Neural crest cell (in vitro differentiated cells): ENCODE measurements at regions not wholly inside any gene's neighbourhood (a gene's known extent, or its start where the extent isn't known, plus 50 kb on each side); places are given as distances from the start of the nearest gene placed in this dataset.

ENCODE experiments used
- DNase-seq: peaks from one replicate; pipeline ENCODE4 v3.0.0; 2021; ENCODE audit warnings: low read depth, mixed read lengths, low spot score
- H3K27ac Mint-ChIP-seq: one replicate; pipeline ENCODE4 v1.8.0; 2021; ENCODE audit warnings: mild to moderate bottlenecking, mixed read lengths; ENCODE audit not compliant: unreplicated experiment
- H3K27me3 Mint-ChIP-seq: 2 replicates; pipeline ENCODE4 v1.8.0; 2021; ENCODE audit warnings: low read depth, mild to moderate bottlenecking, mixed read lengths
- H3K36me3 Mint-ChIP-seq: 2 replicates; pipeline ENCODE4 v1.8.0; 2021; ENCODE audit warnings: low read depth, mild to moderate bottlenecking, mixed read lengths
- H3K4me1 Mint-ChIP-seq: 2 replicates; pipeline ENCODE4 v1.8.0; 2021; ENCODE audit warnings: mixed read lengths
- H3K4me3 Mint-ChIP-seq: one replicate; pipeline ENCODE4 v1.8.0; 2021; ENCODE audit warnings: mild to moderate bottlenecking, mixed read lengths
- H3K9me3 Mint-ChIP-seq: 2 replicates; pipeline ENCODE4 v1.8.0; 2021; ENCODE audit warnings: mixed read lengths
- TF ChIP-seq, protein P1 (sequence below): fragments of 200-600 bp; sonication (generic); conservative IDR thresholded peaks from 2 replicates; pipeline ENCODE4 v1.5.0; 2021; ENCODE audit warnings: antibody characterized with exemption, mild to moderate bottlenecking

DNA sequence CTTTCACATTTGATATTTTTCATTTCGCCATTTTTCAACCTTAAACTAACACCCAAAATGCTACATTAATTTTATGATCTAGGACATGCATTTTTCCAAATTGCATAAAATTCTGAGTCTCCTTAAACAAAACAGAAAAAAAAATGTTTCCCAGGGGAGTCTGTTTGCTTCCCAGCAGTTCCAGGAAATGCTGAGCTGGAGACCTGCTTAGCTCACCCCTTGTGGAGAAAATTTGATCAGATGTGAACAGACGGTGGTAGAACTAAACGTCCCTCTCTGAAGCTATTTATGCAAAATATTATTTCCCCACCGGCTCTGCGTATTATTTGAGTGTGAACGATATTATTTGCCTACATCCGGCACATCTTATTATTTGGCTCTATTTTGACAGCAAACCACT lies 74.9 kb upstream of the AGAP1 start:
- H3K27ac Mint-ChIP-seq, result no peak overlapping the region
- peaks cover 7% of the 10 kb centered on the region for H3K9me3 Mint-ChIP-seq
- DNase-seq, result no peak
- no peaks in the 10 kb centered on the region for H3K36me3 Mint-ChIP-seq
- peaks cover 18% of the 10 kb centered on the region for H3K4me1 Mint-ChIP-seq
- no peaks in the 10 kb centered on the region for H3K27me3 Mint-ChIP-seq
- no peak overlapping the region for H3K4me3 Mint-ChIP-seq
- TF ChIP-seq, protein P1, sequence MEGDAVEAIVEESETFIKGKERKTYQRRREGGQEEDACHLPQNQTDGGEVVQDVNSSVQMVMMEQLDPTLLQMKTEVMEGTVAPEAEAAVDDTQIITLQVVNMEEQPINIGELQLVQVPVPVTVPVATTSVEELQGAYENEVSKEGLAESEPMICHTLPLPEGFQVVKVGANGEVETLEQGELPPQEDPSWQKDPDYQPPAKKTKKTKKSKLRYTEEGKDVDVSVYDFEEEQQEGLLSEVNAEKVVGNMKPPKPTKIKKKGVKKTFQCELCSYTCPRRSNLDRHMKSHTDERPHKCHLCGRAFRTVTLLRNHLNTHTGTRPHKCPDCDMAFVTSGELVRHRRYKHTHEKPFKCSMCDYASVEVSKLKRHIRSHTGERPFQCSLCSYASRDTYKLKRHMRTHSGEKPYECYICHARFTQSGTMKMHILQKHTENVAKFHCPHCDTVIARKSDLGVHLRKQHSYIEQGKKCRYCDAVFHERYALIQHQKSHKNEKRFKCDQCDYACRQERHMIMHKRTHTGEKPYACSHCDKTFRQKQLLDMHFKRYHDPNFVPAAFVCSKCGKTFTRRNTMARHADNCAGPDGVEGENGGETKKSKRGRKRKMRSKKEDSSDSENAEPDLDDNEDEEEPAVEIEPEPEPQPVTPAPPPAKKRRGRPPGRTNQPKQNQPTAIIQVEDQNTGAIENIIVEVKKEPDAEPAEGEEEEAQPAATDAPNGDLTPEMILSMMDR, result no peak

GRCh38 chr2:235419996-235420395 lies 73.8 kb upstream of the AGAP1 start:
- H3K27ac Mint-ChIP-seq, result no peak overlapping the region
- no peak for DNase-seq

GRCh38 chr2:235421618-235422017 lies 72.2 kb upstream of the AGAP1 start:
- H3K27me3 Mint-ChIP-seq, result no peaks in the 10 kb centered on the region
- no peak overlapping the region for H3K4me3 Mint-ChIP-seq
- TF ChIP-seq, protein P1, result no peak
- H3K36me3 Mint-ChIP-seq, result no peaks in the 10 kb centered on the region
- H3K4me1 Mint-ChIP-seq, result peaks cover 13% of the 10 kb centered on the region
- DNase-seq, result no peak
- no peak overlapping the region for H3K27ac Mint-ChIP-seq
- H3K9me3 Mint-ChIP-seq, result peaks cover 9% of the 10 kb centered on the region

More at GRCh38 chr2:235419996-235420395, 73.8 kb upstream of the AGAP1 start:
- Mint-ChIP-seq H3K9me3 (peaks cover 11% of the 10 kb centered on the region), H3K4me3 (no peak overlapping the region), H3K4me1 (peaks cover 18% of the 10 kb centered on the region), H3K36me3 (no peaks in the 10 kb centered on the region), H3K27me3 (no peaks in the 10 kb centered on the region)
- TF ChIP-seq, protein P1, result no peak

DNA sequence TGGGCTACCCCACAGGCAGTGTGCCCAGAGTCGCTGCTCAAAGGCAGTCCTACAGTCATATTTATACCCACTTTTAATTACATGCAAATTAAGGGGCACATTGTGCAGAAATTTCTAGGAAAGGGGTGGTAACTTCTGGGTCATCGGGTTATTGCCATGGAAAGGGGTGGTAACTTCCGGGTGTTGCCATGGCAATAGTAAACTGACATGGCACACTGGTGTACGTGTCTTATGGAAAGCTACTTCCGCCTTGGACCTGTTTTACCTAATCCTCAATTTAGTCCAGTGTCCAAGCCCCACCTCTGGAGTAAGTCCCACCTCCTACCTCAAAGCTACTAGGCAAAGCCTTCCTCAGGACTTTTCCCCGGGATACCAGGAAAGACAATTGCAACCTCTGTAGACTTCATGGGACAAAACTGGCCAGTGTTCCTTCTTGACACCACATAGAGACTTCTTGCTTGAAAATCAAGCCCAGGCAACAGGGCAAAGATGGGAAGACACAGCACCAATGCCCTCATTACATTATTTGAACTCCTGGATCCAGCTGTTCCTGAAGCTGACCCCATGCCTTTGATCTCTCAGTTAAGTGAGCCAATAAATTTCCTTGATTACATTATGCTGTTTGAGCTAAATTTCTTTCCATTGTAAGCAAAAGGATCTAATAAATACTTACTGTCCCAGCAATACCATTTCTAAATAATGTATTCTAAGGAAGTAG lies 63.3 kb upstream of the AGAP1 start:
- no peaks in the 10 kb centered on the region for H3K4me1 Mint-ChIP-seq
- no peaks in the 10 kb centered on the region for H3K36me3 Mint-ChIP-seq
- H3K4me3 Mint-ChIP-seq, result no peak overlapping the region
- no peaks in the 10 kb centered on the region for H3K27me3 Mint-ChIP-seq
- TF ChIP-seq, protein P1, result no peak
- H3K9me3 Mint-ChIP-seq, result peaks cover 11% of the 10 kb centered on the region
- no peak overlapping the region for H3K27ac Mint-ChIP-seq
- no peak for DNase-seq

- H3K9me3 Mint-ChIP-seq, result peaks cover 9% of the 10 kb centered on the region
- DNase-seq, result no peak
- H3K36me3 Mint-ChIP-seq, result no peaks in the 10 kb centered on the region
- H3K4me1 Mint-ChIP-seq, result no peaks in the 10 kb centered on the region
- H3K27me3 Mint-ChIP-seq, result no peaks in the 10 kb centered on the region
- TF ChIP-seq, protein P1, result no peak
- no peak overlapping the region for H3K27ac Mint-ChIP-seq
- H3K4me3 Mint-ChIP-seq, result no peak overlapping the region
Measured at GRCh38 chr2:235432741-235433520, 60.9 kb upstream of the AGAP1 start.
